ENCODE measurements at regions not wholly inside any gene's neighbourhood (a gene's known extent, or its start where the extent isn't known, plus 50 kb on each side); places are given as distances from the start of the nearest gene placed in this dataset.

DNA sequence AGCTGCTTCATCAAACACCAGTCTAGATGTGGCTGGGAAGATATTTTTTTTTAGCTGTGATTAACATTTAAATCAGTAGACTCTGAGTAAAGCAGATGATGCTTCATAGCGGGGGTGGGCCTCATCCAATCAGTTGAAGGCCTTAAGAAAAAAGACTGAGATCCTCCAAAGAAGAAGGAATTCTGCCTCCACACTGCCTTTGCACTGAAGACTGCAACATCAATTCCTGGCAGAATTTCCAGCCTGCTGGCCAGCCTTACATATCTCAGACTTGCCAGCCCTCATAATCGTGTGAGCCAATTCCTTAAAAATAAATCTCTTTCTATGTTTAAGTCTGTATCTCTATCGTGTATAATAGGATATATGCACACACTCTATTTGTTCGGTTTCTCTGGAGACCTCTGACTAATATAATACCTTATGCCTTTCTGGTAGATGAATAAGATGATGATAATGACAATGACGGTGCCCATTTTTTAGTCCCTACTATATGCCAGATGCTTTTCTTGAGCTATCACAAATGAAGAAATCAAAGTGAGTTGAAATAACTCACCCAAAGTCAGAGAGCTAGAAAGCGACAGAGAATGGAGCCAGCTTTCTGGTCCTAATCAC, 66.1 kb upstream of the SOD3 start:
- Histone ChIP-seq H3K9ac (no peak overlapping the region), H2AFZ (ENCODE audit: low read depth) (no peak overlapping the region)
- TF ChIP-seq, protein P1, sequence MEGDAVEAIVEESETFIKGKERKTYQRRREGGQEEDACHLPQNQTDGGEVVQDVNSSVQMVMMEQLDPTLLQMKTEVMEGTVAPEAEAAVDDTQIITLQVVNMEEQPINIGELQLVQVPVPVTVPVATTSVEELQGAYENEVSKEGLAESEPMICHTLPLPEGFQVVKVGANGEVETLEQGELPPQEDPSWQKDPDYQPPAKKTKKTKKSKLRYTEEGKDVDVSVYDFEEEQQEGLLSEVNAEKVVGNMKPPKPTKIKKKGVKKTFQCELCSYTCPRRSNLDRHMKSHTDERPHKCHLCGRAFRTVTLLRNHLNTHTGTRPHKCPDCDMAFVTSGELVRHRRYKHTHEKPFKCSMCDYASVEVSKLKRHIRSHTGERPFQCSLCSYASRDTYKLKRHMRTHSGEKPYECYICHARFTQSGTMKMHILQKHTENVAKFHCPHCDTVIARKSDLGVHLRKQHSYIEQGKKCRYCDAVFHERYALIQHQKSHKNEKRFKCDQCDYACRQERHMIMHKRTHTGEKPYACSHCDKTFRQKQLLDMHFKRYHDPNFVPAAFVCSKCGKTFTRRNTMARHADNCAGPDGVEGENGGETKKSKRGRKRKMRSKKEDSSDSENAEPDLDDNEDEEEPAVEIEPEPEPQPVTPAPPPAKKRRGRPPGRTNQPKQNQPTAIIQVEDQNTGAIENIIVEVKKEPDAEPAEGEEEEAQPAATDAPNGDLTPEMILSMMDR (conservative IDR thresholded peaks at IDR 0.05; ENCODE audit: low read depth, low read length) = no peak

GRCh38 chr4:24730256-24731001, 64.9 kb upstream of the SOD3 start:
- Histone ChIP-seq H4K20me1 (ENCODE audit: insufficient read depth) (no peaks in the 10 kb centered on the region), H3K27me3 (ENCODE audit: insufficient read depth, low read depth) (no peaks in the 10 kb centered on the region), H2AFZ (ENCODE audit: low read depth) (no peak overlapping the region), H3K4me2 (no peak overlapping the region), H3K9ac (no peak overlapping the region), H3K36me3 (ENCODE audit: insufficient read depth) (no peaks in the 10 kb centered on the region), H3K79me2 (ENCODE audit: insufficient read depth, low read depth) (no peaks in the 10 kb centered on the region), H3K4me3 (IDR thresholded peaks at IDR 0.05; ENCODE audit: insufficient read depth, low read depth, low read length) (no peak overlapping the region), H3K4me1 (ENCODE audit: low read depth, poor library complexity, severe bottlenecking) (no peaks in the 10 kb centered on the region), H3K27ac (no peak overlapping the region)
- TF ChIP-seq, protein P1 (conservative IDR thresholded peaks at IDR 0.05; ENCODE audit: low read depth, low read length) = no peak

More for the DNA sequence above, 66.1 kb upstream of the SOD3 start:
- H3K27me3 ChIP-seq (ENCODE audit: insufficient read depth, low read depth) = no peaks in the 10 kb centered on the region
- no peaks in the 10 kb centered on the region for H3K36me3 ChIP-seq (ENCODE audit: insufficient read depth)
- H3K4me2 ChIP-seq = no peak overlapping the region
- H4K20me1 ChIP-seq (ENCODE audit: insufficient read depth) = no peaks in the 10 kb centered on the region
- H3K4me3 ChIP-seq (IDR thresholded peaks at IDR 0.05; ENCODE audit: insufficient read depth, low read depth, low read length) = no peak overlapping the region
- no peak overlapping the region for H3K27ac ChIP-seq
- no peaks in the 10 kb centered on the region for H3K4me1 ChIP-seq (ENCODE audit: low read depth, poor library complexity, severe bottlenecking)
- H3K79me2 ChIP-seq (ENCODE audit: insufficient read depth, low read depth) = no peaks in the 10 kb centered on the region

- H2AFZ ChIP-seq (ENCODE audit: low read depth) = no peak overlapping the region
- no peaks in the 10 kb centered on the region for H3K27me3 ChIP-seq (ENCODE audit: insufficient read depth, low read depth)
- TF ChIP-seq, protein P1 (conservative IDR thresholded peaks at IDR 0.05; ENCODE audit: low read depth, low read length) = no peak
Observed at GRCh38 chr4:24731448-24731847, 63.9 kb upstream of the SOD3 start.

GRCh38 chr4:24734511-24734910, 60.9 kb upstream of the SOD3 start:
- H3K27ac ChIP-seq = no peak overlapping the region
- no peaks in the 10 kb centered on the region for H4K20me1 ChIP-seq (ENCODE audit: insufficient read depth)
- no peak overlapping the region for H3K9ac ChIP-seq
- no peak overlapping the region for H2AFZ ChIP-seq (ENCODE audit: low read depth)
- TF ChIP-seq, protein P1 (conservative IDR thresholded peaks at IDR 0.05; ENCODE audit: low read depth, low read length) = no peak
- no peaks in the 10 kb centered on the region for H3K79me2 ChIP-seq (ENCODE audit: insufficient read depth, low read depth)
- no peaks in the 10 kb centered on the region for H3K36me3 ChIP-seq (ENCODE audit: insufficient read depth)
- H3K4me2 ChIP-seq = no peak overlapping the region
- H3K4me3 ChIP-seq (IDR thresholded peaks at IDR 0.05; ENCODE audit: insufficient read depth, low read depth, low read length) = no peak overlapping the region
- no peaks in the 10 kb centered on the region for H3K27me3 ChIP-seq (ENCODE audit: insufficient read depth, low read depth)
- H3K4me1 ChIP-seq (ENCODE audit: low read depth, poor library complexity, severe bottlenecking) = no peaks in the 10 kb centered on the region

More at GRCh38 chr4:24731448-24731847, 63.9 kb upstream of the SOD3 start:
- Histone ChIP-seq H4K20me1 (ENCODE audit: insufficient read depth) (no peaks in the 10 kb centered on the region), H3K79me2 (ENCODE audit: insufficient read depth, low read depth) (no peaks in the 10 kb centered on the region), H3K9ac (no peak overlapping the region), H3K4me2 (no peak overlapping the region), H3K4me3 (IDR thresholded peaks at IDR 0.05; ENCODE audit: insufficient read depth, low read depth, low read length) (no peak overlapping the region), H3K36me3 (ENCODE audit: insufficient read depth) (no peaks in the 10 kb centered on the region), H3K27ac (no peak overlapping the region), H3K4me1 (ENCODE audit: low read depth, poor library complexity, severe bottlenecking) (no peaks in the 10 kb centered on the region)

All from KMS-11 (cell line).